Esophagus (tissue), 2 donors: ENCODE measurements at regions not wholly inside any gene's neighbourhood (a gene's known extent, or its start where the extent isn't known, plus 50 kb on each side); places are given as distances from the start of the nearest gene placed in this dataset.
"Not testable (repeated sequence)": the region's sequence is repeated elsewhere in the genome, so short reads cannot be mapped to it uniquely, and the experiment has no call there.

Source experiments
- H3K27ac ChIP-seq, 2 donors: one replicate each; pipeline ENCODE4 v1.5.1; 2013; ENCODE audit warnings: low read depth in 2 of 2, mild to moderate bottlenecking in 2 of 2, inconsistent platforms in 1 of 2, low read length in 1 of 2, moderate library complexity in 1 of 2
- H3K27me3 ChIP-seq, 2 donors: one replicate each; pipeline ENCODE4 v1.6.1; 2013; ENCODE audit warnings: low read length in 2 of 2, control low read depth in 1 of 2, mild to moderate bottlenecking in 1 of 2; ENCODE audit not compliant: insufficient read depth in 2 of 2, control insufficient read depth in 1 of 2
- H3K36me3 ChIP-seq, 2 donors: one replicate each; pipeline ENCODE4 v1.6.1; 2013; ENCODE audit warnings: low read length in 1 of 2; ENCODE audit not compliant: control insufficient read depth in 2 of 2, insufficient read depth in 2 of 2
- H3K4me1 ChIP-seq, 2 donors: one replicate each; pipeline ENCODE4 v1.6.1; 2013; ENCODE audit warnings: low read length in 1 of 2; ENCODE audit not compliant: control insufficient read depth in 2 of 2, insufficient read depth in 2 of 2
- H3K4me3 ChIP-seq, 2 donors: one replicate each; pipeline ENCODE4 v1.5.1; 2013; ENCODE audit warnings: low read length in 2 of 2, mild to moderate bottlenecking in 2 of 2, low read depth in 1 of 2, moderate library complexity in 1 of 2
- H3K9me3 ChIP-seq, 2 donors: one replicate each; pipeline ENCODE4 v1.6.1; 2013; ENCODE audit warnings: mild to moderate bottlenecking in 2 of 2, low read depth in 1 of 2, low read length in 1 of 2, moderate library complexity in 1 of 2; ENCODE audit not compliant: control insufficient read depth in 2 of 2, insufficient read depth in 1 of 2
- WGBS, 2 donors: extraction: QIAGEN DNeasy Blood & Tissue Kit; methylation state at CpG; one replicate each; pipeline ENCODE4 v1.1.7; 2013; 5-methylcytosine and 5-hydroxymethylcytosine counted together
- donor health status: healthy with polysubstance abuse.
- donor health status: Bipolar disorder and iron deficiency.

DNA sequence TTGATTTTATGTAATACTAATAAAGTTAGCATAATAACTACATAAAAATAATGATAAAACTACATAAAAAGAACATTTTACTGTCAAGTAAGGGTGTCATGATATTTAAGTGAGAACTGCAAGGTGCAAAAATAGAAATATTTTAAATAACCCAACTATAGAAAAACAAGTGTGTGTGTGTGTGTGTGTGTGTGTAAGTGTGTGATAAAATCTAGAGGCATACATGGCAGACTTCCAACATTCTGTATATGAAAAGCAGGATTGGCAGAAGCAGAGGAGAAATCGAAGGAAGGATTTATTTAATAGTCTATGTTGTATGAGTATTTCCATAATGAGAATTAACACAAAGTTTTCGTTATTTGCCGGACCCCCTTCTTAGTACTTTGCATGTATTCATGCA lies 334.1 kb downstream of the KCNJ2 start:
- Histone ChIP-seq H3K27me3 (no peaks in the 10 kb centered on the region), H3K27ac (no peak overlapping the region), H3K4me1 (no peaks in the 10 kb centered on the region), H3K36me3 (no peaks in the 10 kb centered on the region), H3K9me3 (no peaks in the 10 kb centered on the region), H3K4me3 (no peak overlapping the region)
- whole genome bisulfite sequencing, 2 donors, result 73 to 75% methylated on average over 3 of the region's 3 CpGs

DNA sequence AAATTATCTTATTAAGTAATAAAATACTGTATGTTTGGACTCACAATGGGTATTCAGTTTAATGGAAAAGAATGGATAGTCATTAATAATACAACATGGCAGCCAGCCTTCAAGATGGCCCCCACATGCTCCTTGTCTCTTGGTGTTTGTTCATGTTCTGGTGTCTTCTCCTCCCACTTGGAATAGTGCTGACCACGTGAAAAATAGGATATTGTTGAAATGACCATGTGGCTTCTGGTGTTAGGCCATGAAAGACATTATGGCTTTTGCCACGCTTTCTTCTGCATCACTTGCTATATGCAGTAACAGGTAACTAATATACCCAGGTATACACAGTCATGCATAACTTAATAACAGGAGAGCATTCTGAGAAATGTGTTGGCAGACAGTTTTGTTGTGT lies 341.0 kb downstream of the KCNJ2 start:
- Histone ChIP-seq H3K4me1 (no peaks in the 10 kb centered on the region), H3K27ac (no peak overlapping the region), H3K27me3 (no peaks in the 10 kb centered on the region), H3K4me3 (no peak overlapping the region), H3K36me3 (no peaks in the 10 kb centered on the region), H3K9me3 (no peaks in the 10 kb centered on the region)
- 82% methylated on average over 2 of the region's 2 CpGs for WGBS, 2 donors

GRCh38 chr17:70517816-70518215 lies 348.5 kb downstream of the KCNJ2 start:
- no peaks in the 10 kb centered on the region for H3K27me3 ChIP-seq
- H3K4me3 ChIP-seq, result no peak overlapping the region
- no peak overlapping the region for H3K27ac ChIP-seq
- no peaks in the 10 kb centered on the region for H3K36me3 ChIP-seq
- no peaks in the 10 kb centered on the region for H3K4me1 ChIP-seq
- H3K9me3 ChIP-seq, result no peaks in the 10 kb centered on the region

DNA sequence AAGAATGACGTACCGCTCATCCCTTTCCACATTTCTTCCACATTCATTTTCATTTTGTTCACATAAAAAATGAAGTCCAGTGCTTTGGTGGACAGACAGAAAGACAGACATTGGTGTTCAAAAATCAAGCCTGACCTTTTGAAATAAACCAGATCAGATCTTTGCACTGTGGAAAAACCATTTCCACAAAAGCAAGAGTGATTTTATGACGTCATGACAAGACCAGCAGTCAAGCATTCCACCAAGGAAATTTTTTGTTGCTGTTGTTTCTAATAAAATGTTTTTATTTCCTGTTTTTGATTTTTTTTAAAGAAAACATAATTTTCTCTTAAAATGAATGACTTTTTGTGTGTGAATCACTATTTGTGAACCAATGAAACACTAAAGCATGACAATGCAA lies 350.0 kb downstream of the KCNJ2 start:
- no peaks in the 10 kb centered on the region for H3K27me3 ChIP-seq
- no peaks in the 10 kb centered on the region for H3K9me3 ChIP-seq
- 89 to 91% methylated on average over 3 of the region's 3 CpGs for WGBS, 2 donors
- H3K4me1 ChIP-seq, result no peaks in the 10 kb centered on the region
- no peak overlapping the region for H3K4me3 ChIP-seq
- no peak overlapping the region for H3K27ac ChIP-seq
- H3K36me3 ChIP-seq, result no peaks in the 10 kb centered on the region

DNA sequence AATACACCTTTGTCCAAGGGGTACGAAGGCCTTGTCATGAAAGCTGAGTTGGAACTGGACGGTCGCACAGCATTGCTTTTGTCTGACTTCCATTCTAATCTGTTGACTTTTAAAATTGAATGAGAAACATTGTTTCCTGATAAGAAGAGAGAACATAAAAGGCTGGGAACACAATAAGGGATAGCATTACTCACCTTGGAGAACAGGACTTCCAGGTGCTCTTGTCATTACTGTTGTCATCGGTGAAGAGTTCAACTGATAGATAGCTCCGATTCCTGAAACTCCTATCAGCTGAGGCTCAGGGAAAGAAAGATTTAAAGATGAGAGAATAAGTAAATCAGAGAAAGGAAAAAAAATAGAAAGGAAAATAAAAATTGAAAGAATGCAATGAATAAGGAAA lies 351.1 kb downstream of the KCNJ2 start:
- H3K4me1 ChIP-seq, result no peaks in the 10 kb centered on the region

DNA sequence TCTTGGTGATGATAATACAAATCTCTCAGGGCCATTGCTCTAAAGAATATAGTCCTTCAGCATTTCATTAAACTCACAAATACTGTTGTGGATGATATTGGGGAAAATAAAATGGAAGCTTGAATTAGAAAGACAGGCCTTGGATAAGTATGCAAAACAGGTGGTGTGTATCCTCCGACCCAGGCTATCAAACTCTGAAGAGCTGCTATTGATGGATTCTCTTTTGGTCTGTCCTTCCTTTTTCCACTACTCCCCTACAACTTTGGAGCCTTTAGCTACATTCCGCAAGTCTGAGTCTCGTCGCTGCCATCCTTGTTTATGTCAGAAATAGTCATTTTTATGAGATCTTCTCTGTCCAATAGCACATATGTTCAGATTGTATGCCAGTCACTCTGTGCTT lies 351.6 kb downstream of the KCNJ2 start:
- WGBS, 2 donors, result 87 to 89% methylated on average over 4 of the region's 4 CpGs
- Histone ChIP-seq H3K4me1 (no peaks in the 10 kb centered on the region), H3K27ac (no peak overlapping the region), H3K36me3 (no peaks in the 10 kb centered on the region), H3K4me3 (no peak overlapping the region), H3K27me3 (no peaks in the 10 kb centered on the region), H3K9me3 (no peaks in the 10 kb centered on the region)

More for the DNA sequence above, 351.1 kb downstream of the KCNJ2 start:
- Histone ChIP-seq H3K27ac (no peak overlapping the region), H3K9me3 (no peaks in the 10 kb centered on the region), H3K27me3 (no peaks in the 10 kb centered on the region), H3K36me3 (no peaks in the 10 kb centered on the region), H3K4me3 (no peak overlapping the region)
- 76 to 91% methylated on average over 5 of the region's 5 CpGs for WGBS, 2 donors

GRCh38 chr17:70521821-70522256 lies 352.5 kb downstream of the KCNJ2 start:
- Histone ChIP-seq H3K36me3 (no peaks in the 10 kb centered on the region), H3K4me1 (no peaks in the 10 kb centered on the region), H3K27ac (no peak overlapping the region), H3K27me3 (no peaks in the 10 kb centered on the region), H3K4me3 (no peak overlapping the region), H3K9me3 (no peaks in the 10 kb centered on the region)
- WGBS, 2 donors, result 3 to 6% methylated on average over 3 of the region's 3 CpGs

DNA sequence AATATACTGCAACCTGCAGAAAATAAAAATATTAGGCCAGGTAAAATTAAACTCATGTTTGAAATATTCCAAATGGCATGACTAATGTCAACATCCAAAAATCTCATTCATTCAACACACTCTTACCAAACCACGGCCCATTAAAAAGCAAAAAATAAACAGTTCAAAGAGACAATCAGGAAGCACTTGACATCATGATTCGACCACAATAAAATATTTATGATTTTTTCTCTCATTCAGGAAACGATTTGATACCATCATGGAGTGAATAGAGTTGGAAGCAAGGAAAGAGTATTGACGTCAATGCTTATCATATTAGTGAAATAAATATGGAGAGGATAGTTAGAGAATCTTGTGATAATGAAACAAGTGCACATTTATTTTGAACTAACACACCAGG lies 354.1 kb downstream of the KCNJ2 start:
- Histone ChIP-seq H3K27me3 (no peaks in the 10 kb centered on the region), H3K27ac (no peak overlapping the region), H3K4me3 (no peak overlapping the region), H3K36me3 (no peaks in the 10 kb centered on the region), H3K9me3 (no peaks in the 10 kb centered on the region), H3K4me1 (no peaks in the 10 kb centered on the region)
- WGBS, 2 donors, result 74% methylated on average over 4 of the region's 4 CpGs

DNA sequence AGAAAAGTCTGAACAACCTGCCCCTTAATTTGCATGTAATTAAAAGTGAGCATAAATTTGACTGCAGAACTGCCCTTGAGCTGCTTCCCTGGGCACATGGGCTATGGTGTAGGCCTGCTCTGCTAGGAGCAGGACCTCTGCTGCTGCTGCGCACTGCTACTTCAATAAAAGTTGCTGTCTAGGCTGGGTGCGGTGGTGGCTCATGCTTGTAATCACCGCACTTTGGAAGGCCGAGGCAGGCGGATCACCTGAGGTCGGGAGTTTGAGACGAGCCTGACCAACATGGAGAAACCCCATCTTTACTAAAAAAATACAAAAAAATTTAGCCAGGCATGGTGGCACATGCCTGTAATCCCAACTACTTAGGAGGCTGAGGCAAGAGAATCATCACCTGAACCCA lies 355.7 kb downstream of the KCNJ2 start:
- WGBS, 2 donors, result 98% methylated on average over 7 of the region's 7 CpGs

DNA sequence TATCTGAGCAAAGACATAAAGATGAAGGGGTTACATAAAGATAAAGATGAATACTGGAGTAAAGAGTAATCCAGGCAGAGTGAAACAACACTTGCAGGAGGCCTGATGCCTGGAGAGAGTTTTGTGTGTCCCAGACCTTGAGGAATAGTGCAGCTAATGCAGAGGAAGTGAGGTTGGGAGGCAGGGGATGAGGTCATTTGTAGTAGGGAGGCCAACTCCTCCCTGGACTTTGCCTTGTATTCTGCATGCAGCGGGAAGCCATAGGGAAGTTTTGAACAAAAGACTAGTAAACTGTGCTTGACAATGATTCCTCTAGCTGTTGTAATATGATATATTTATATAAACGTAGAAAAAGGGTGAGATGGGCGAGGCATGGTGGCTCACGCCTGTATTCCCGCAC lies 356.6 kb downstream of the KCNJ2 start:
- Histone ChIP-seq H3K36me3 (no peaks in the 10 kb centered on the region), H3K27me3 (no peaks in the 10 kb centered on the region), H3K9me3 (no peaks in the 10 kb centered on the region), H3K27ac (no peak overlapping the region), H3K4me3 (no peak overlapping the region), H3K4me1 (no peaks in the 10 kb centered on the region)
- 81 to 87% methylated on average over 5 of the region's 5 CpGs for WGBS, 2 donors

More for the DNA sequence above, 355.7 kb downstream of the KCNJ2 start:
- not testable (repeated sequence) for H3K27ac ChIP-seq, H3K36me3 ChIP-seq, H3K27me3 ChIP-seq, H3K4me1 ChIP-seq, H3K9me3 ChIP-seq, H3K4me3 ChIP-seq
